Left ventricle myocardium inferior (tissue), 1 donor: ENCODE measurements at regions not wholly inside any gene's neighbourhood (a gene's known extent, or its start where the extent isn't known, plus 50 kb on each side); places are given as distances from the start of the nearest gene placed in this dataset.
"Not testable (repeated sequence)": the region's sequence is repeated elsewhere in the genome, so short reads cannot be mapped to it uniquely, and the experiment has no call there.

Experiments used
- DNase-seq: peaks from one replicate; pipeline ENCODE4 v3.0.0-alpha.2; 2020
- H3K27ac ChIP-seq: fragments of 200-600 bp; replicated peaks from 2 replicates; pipeline ENCODE4 v1.8.0; 2021
- H3K27me3 ChIP-seq: fragments of 200-600 bp; 2 replicates; pipeline ENCODE4 v1.8.0; 2021; ENCODE audit warnings: low read depth
- H3K36me3 ChIP-seq: fragments of 200-600 bp; 2 replicates; pipeline ENCODE4 v1.8.0; 2021
- H3K4me1 ChIP-seq: fragments of 200-600 bp; 2 replicates; pipeline ENCODE4 v1.8.0; 2021
- H3K4me3 ChIP-seq: fragments of 200-600 bp; 2 replicates; pipeline ENCODE4 v1.8.0; 2021; ENCODE audit warnings: mild to moderate bottlenecking, moderate library complexity
- H3K9me3 ChIP-seq: fragments of 200-600 bp; replicated peaks from 2 replicates; pipeline ENCODE4 v1.8.0; 2021
- intact Hi-C: fragments of 100-400 bp; cut with micrococcal nuclease; formaldehyde crosslinking; loops from one replicate; pipeline ENCODE4 v1.11.0; 2022
- TF ChIP-seq, protein P1 (sequence below): fragments of 200-600 bp; IDR thresholded peaks from 2 replicates; pipeline ENCODE4 v1.8.0; 2021; ENCODE audit warnings: antibody characterized with exemption, mild to moderate bottlenecking, borderline replicate concordance
- donor health status: DM: no; HTN: yes; CAD: no; lungs with severe emphysema.

DNA sequence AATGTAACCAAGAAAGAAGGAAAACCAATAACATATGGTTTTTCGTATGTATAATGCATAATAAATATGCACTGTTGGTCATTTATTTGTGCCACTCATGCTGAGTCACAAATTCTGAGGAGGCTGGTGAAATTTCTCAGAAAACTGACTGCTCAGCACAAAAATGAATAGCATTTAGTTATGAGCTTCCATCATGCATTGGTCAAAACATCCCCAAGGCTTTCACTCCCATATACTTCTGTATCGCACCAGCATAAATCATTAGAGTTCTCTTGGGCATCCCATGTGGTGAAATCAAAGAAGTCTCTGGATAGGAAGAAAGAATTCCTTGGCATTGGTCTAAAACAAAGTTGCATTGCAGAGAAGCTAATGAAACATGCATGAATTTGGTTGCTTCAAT lies 785.6 kb upstream of the CDH8 start:
- H3K27ac ChIP-seq = no peak overlapping the region
- H3K27me3 ChIP-seq = no peaks in the 10 kb centered on the region
- no peaks in the 10 kb centered on the region for H3K9me3 ChIP-seq
- no peak for DNase-seq
- no peak overlapping the region for H3K4me3 ChIP-seq
- no peaks in the 10 kb centered on the region for H3K36me3 ChIP-seq
- no peaks in the 10 kb centered on the region for H3K4me1 ChIP-seq
- intact Hi-C loops = no loop called here
- TF ChIP-seq, protein P1, sequence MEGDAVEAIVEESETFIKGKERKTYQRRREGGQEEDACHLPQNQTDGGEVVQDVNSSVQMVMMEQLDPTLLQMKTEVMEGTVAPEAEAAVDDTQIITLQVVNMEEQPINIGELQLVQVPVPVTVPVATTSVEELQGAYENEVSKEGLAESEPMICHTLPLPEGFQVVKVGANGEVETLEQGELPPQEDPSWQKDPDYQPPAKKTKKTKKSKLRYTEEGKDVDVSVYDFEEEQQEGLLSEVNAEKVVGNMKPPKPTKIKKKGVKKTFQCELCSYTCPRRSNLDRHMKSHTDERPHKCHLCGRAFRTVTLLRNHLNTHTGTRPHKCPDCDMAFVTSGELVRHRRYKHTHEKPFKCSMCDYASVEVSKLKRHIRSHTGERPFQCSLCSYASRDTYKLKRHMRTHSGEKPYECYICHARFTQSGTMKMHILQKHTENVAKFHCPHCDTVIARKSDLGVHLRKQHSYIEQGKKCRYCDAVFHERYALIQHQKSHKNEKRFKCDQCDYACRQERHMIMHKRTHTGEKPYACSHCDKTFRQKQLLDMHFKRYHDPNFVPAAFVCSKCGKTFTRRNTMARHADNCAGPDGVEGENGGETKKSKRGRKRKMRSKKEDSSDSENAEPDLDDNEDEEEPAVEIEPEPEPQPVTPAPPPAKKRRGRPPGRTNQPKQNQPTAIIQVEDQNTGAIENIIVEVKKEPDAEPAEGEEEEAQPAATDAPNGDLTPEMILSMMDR = no peak

DNA sequence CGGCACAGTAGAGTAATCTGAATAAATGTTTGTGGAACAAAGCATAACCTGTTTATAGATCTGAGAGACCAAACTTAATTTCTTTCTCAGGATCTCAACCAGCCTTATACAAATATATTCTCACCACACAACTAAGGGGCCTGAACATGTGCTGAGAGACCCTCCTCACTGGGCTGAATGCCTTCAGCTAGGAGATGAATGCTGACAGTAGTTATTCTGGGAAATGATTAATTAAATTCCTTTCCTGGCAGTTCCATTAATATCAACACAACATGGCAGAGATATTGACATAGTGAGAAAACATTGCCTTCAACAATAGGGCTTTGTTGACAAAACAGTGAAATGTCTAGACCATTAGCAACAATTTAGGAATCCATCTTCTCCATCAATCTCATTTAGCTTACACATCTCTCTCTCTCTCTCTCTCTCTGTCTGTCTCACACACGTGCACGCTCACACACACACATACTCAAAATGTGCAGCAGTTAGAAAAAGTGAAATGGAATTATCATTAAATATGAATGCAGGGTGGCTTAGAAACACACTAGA lies 780.8 kb upstream of the CDH8 start:
- H3K9me3 ChIP-seq = no peaks in the 10 kb centered on the region
- H3K4me1 ChIP-seq = no peaks in the 10 kb centered on the region
- no peaks in the 10 kb centered on the region for H3K27me3 ChIP-seq
- H3K27ac ChIP-seq = no peak overlapping the region
- no peak for DNase-seq
- H3K36me3 ChIP-seq = no peaks in the 10 kb centered on the region
- H3K4me3 ChIP-seq = no peak overlapping the region
- intact Hi-C loops = no loop called here
- TF ChIP-seq, protein P1 = no peak

DNA sequence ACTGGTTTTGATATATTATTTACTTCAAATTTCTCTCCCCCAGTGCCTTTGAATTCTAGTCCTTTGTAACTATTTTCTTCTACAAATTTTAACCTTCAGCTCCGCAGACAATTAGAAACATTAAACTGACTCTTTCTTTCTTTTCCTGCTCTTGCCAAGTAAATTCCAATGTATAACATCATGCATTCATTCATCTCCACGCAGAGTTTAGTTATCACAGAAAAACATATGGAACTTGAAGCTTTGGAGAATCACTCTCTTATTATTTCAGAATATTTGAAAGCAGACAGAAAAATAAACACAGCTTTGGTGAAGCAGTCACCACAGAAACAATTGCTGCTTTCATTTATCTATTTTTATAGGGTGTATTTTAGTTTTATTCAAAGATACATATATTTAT lies 778.7 kb upstream of the CDH8 start:
- peaks cover 6% of the 10 kb centered on the region for H3K9me3 ChIP-seq
- no peaks in the 10 kb centered on the region for H3K36me3 ChIP-seq
- H3K4me3 ChIP-seq = no peak overlapping the region
- no peaks in the 10 kb centered on the region for H3K4me1 ChIP-seq
- H3K27me3 ChIP-seq = no peaks in the 10 kb centered on the region
- intact Hi-C loops = no loop called here
- no peak for DNase-seq
- H3K27ac ChIP-seq = no peak overlapping the region
- TF ChIP-seq, protein P1 = no peak

DNA sequence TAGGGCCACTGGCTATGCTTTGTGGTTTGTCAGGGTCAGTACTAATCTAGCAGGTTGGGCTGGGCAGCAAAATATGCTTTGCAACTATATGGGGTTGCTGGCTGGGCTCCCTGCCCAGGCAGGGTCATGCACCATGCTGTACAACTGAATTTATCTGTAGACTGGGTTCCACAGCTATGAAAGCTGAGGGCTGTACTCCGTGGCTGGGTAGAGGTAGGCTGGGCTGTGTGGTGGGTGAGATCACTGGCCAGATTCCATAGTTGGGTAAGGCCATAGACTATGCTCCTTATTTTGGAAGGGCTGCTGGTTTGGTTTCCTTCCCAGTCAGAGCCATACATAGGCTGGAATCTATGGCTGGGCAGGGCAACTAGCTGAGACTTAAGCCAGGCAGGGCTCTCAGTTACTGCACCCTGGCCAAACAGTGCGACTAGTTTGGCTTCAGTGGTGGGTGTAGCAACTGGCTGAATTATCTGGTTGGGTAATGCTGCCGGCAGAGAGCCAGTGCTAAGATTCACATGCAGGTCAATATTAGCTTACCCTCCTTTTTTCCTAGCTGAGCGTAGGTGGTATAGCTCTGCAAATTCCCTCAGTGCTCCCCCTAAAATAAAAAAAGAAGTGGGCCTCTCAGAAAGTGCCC lies 769.1 kb upstream of the CDH8 start:
- no peaks in the 10 kb centered on the region for H3K4me1 ChIP-seq
- TF ChIP-seq, protein P1 = no peak
- no peaks in the 10 kb centered on the region for H3K36me3 ChIP-seq
- H3K27me3 ChIP-seq = no peaks in the 10 kb centered on the region
- no peak overlapping the region for H3K4me3 ChIP-seq
- H3K27ac ChIP-seq = no peak overlapping the region
- DNase-seq = no peak
- H3K9me3 ChIP-seq = peaks cover 28% of the 10 kb centered on the region
- intact Hi-C loops = no loop called here

DNA sequence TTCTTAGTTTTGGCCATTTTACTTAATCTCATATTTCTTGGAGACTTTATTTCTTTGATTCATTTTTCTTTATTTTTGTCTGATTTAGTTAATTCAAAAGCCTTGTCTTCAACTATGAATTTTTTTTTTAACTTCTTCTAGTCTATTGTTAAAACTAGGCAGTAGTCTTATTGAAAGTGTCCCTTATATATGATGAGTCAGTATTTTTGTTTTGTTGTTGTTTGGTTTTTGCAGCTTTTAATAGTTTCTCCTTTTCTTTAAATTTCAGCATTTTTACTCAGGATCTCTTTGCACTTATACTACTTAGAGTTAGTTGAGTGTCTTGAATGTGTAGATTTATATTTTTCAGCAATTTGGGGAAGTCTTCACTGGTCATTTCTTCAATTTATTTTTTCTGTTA lies 758.5 kb upstream of the CDH8 start:
- H3K36me3 ChIP-seq = no peaks in the 10 kb centered on the region
- DNase-seq = no peak
- H3K27me3 ChIP-seq = no peaks in the 10 kb centered on the region
- peaks cover 2% of the 10 kb centered on the region for H3K9me3 ChIP-seq
- no peak overlapping the region for H3K4me3 ChIP-seq
- intact Hi-C loops = no loop called here
- H3K4me1 ChIP-seq = no peaks in the 10 kb centered on the region
- no peak overlapping the region for H3K27ac ChIP-seq
- TF ChIP-seq, protein P1 = no peak

DNA sequence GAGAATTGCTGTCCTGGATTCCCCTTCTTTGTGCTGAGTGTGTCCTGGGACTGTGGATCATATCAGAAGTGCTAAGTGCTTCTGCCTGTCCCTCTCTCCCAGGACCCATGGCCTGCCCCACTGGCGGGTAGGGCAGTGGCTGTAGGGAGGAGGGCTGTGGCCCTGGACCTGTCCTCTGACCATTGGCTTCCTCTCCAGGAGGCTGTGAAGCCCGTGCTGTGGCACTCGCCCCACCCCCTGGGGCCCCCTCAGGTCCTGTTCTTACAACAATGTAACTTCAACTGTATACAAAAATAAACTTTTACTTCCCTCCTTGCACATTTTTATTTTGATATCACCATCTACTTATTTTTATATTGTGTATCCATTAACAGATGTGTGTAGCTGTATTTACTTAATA lies 743.8 kb upstream of the CDH8 start:
- H3K27ac ChIP-seq, DNase-seq, intact Hi-C loops, H3K4me3 ChIP-seq, H3K36me3 ChIP-seq, H3K4me1 ChIP-seq, H3K27me3 ChIP-seq: not testable (repeated sequence)
- peaks cover 58% of the 10 kb centered on the region for H3K9me3 ChIP-seq
